Fibroblast of the aortic adventitia (primary cell): ENCODE measurements at regions not wholly inside any gene's neighbourhood (a gene's known extent, or its start where the extent isn't known, plus 50 kb on each side); places are given as distances from the start of the nearest gene placed in this dataset.

Source experiments
- DNase-seq: peaks from one replicate; pipeline ENCODE4 v3.0.0-alpha.2; 2010; ENCODE audit warnings: low read depth
- H3K4me3 ChIP-seq: 2 replicates; pipeline ENCODE4 v1.5.1; 2011; ENCODE audit warnings: low read depth, mild to moderate bottlenecking, control low read depth, low read length, moderate library complexity
- TF ChIP-seq, protein P1 (sequence below): IDR thresholded peaks from 2 replicates; pipeline ENCODE4 v1.5.1; 2011; ENCODE audit warnings: mild to moderate bottlenecking, low read length, control low read depth, inconsistent platforms; ENCODE audit not compliant: insufficient read depth

- TF ChIP-seq, protein P1, sequence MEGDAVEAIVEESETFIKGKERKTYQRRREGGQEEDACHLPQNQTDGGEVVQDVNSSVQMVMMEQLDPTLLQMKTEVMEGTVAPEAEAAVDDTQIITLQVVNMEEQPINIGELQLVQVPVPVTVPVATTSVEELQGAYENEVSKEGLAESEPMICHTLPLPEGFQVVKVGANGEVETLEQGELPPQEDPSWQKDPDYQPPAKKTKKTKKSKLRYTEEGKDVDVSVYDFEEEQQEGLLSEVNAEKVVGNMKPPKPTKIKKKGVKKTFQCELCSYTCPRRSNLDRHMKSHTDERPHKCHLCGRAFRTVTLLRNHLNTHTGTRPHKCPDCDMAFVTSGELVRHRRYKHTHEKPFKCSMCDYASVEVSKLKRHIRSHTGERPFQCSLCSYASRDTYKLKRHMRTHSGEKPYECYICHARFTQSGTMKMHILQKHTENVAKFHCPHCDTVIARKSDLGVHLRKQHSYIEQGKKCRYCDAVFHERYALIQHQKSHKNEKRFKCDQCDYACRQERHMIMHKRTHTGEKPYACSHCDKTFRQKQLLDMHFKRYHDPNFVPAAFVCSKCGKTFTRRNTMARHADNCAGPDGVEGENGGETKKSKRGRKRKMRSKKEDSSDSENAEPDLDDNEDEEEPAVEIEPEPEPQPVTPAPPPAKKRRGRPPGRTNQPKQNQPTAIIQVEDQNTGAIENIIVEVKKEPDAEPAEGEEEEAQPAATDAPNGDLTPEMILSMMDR, result no peak
- DNase-seq, result no peak
- no peak overlapping the region for H3K4me3 ChIP-seq
Observed at GRCh38 chr22:34902335-34902734, 163.6 kb upstream of the ISX start.

DNA sequence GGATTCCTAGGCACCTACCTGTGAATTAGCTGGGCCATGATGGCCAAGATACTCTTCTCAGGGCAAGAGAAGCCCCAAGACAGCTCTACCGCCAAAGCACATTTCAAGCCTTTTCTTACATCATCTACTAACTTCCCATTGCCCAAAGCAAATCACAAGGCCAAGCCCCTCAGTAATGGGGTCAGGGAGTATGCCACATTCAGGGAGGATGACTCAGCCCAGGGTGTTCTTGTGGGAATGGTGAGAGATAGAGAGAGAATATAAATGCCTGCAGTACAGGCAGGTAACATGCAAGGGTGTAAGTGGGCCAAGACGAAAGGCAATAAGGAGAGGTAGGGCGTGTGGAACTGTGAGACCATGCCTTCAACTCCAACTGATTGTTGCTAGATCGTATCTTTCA, 162.5 kb upstream of the ISX start:
- no peak overlapping the region for H3K4me3 ChIP-seq
- TF ChIP-seq, protein P1, result no peak
- no peak for DNase-seq

DNA sequence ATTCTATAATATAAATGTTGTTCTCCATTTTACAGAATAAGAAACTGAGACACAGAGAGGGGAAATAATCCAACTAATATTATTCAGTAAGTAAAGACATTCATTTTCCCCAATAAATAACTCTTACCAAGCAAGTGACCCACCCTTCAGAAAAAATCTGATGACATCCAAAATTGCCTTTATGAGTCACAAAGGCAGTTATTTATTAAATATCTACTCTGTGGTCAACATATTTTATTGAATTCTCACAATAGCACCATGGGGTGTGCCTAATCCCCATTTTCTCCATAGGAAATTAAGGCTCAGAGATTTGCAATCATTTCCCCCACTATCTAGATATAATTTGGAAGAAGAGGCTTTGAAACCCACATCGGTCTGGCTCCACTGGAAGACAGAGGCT, 161.5 kb upstream of the ISX start:
- DNase-seq, result no peak
- H3K4me3 ChIP-seq, result no peak overlapping the region
- TF ChIP-seq, protein P1, result no peak

DNA sequence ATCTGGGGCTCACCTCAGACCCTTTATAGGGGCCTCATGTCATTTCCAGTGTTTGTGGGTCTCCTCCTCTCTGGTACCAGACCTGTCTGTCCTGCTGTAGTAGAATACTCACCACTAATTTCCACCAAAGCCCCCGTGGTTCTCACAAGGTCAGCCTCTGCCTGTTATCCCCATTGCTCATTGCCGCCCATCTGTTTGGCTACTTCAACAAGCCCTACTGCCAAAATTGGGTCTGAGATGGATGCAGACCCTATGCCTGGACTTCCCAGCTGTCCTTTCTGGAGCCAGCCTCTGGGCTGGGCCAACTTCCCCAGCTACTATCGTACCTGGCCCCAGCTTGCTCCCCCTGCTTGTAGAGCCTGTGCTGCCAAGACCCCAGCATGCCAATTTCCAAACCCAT, 152.1 kb upstream of the ISX start:
- DNase-seq, result no peak
- H3K4me3 ChIP-seq, result no peak overlapping the region
- TF ChIP-seq, protein P1, result no peak

DNA sequence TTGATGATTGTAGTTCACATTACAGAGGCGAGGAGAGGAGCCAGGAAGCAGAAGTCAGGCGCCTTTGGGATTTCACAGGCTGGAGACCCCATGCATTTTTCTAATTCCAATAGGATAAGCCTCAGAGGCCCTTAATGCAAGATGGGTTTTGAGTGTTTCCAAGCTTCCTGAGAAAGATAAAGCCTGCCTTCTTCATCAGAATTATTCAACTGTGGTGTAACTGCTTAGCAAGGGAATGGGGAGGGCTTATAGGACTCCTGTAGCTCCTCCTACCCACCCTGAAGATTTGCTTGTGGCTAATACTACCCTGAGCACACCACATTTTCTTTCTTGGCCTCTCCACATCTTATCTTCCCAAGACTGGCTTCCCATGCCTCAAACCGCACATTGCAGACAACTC, 151.1 kb upstream of the ISX start:
- DNase-seq, result no peak
- no peak overlapping the region for H3K4me3 ChIP-seq
- TF ChIP-seq, protein P1, result no peak

GRCh38 chr22:34917239-34917638, 148.7 kb upstream of the ISX start:
- no peak for DNase-seq

GRCh38 chr22:34931026-34931425, 134.9 kb upstream of the ISX start:
- TF ChIP-seq, protein P1, result no peak
- H3K4me3 ChIP-seq, result no peak overlapping the region
- no peak for DNase-seq

More at GRCh38 chr22:34917239-34917638, 148.7 kb upstream of the ISX start:
- TF ChIP-seq, protein P1, result no peak
- no peak overlapping the region for H3K4me3 ChIP-seq
